ENCODE measurements at regions not wholly inside any gene's neighbourhood (a gene's known extent, or its start where the extent isn't known, plus 50 kb on each side); places are given as distances from the start of the nearest gene placed in this dataset.

DNA sequence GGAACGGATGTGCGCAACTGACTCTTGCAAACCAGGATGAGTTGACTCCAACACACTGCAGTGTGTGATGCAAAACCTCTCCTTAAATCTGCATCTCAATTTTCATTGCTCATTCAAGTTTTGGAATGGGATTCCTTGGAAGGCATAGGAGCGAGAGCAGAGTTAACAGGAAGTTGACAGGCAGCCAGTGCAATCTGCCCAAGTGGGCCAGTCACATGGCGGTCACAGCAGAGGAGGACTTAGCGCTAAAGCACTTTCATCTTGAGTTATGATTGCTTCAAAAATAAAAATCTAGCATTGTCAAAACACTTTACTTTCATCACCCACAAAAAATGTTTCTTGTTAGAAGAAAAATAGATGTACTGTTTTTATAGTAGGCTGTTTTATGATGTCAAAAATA lies 439.0 kb downstream of the FBXO15 start:
- TF ChIP-seq ZNF565 (CRISPR knock-in tag; conservative IDR thresholded peaks at IDR 0.05; ENCODE audit: low read depth) (no peak), OSR1 (CRISPR knock-in tag; IDR thresholded peaks at IDR 0.05) (no peak), ESRRG (CRISPR knock-in tag; IDR thresholded peaks at IDR 0.05) (no peak), PPARA (CRISPR knock-in tag; IDR thresholded peaks at IDR 0.05; ENCODE audit: borderline replicate concordance) (no peak), ZNF70 (CRISPR knock-in tag; IDR thresholded peaks at IDR 0.05) (no peak), TCF4 (CRISPR knock-in tag; IDR thresholded peaks at IDR 0.05; ENCODE audit: borderline replicate concordance) (no peak), RARB (CRISPR knock-in tag; IDR thresholded peaks at IDR 0.05) (no peak), ZC3H10 (CRISPR knock-in tag; IDR thresholded peaks at IDR 0.05) (no peak), SNAI2 (CRISPR knock-in tag; IDR thresholded peaks at IDR 0.05) (no peak), ZFP30 (CRISPR knock-in tag; IDR thresholded peaks at IDR 0.05) (no peak)
- TF ChIP-seq, protein P1, sequence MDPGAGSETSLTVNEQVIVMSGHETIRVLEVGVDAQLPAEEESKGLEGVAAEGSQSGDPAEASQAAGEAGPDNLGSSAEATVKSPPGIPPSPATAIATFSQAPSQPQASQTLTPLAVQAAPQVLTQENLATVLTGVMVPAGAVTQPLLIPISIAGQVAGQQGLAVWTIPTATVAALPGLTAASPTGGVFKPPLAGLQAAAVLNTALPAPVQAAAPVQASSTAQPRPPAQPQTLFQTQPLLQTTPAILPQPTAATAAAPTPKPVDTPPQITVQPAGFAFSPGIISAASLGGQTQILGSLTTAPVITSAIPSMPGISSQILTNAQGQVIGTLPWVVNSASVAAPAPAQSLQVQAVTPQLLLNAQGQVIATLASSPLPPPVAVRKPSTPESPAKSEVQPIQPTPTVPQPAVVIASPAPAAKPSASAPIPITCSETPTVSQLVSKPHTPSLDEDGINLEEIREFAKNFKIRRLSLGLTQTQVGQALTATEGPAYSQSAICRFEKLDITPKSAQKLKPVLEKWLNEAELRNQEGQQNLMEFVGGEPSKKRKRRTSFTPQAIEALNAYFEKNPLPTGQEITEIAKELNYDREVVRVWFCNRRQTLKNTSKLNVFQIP (CRISPR knock-in tag; IDR thresholded peaks at IDR 0.05; ENCODE audit: borderline replicate concordance, low read depth) = no peak
- TF ChIP-seq, protein P2, sequence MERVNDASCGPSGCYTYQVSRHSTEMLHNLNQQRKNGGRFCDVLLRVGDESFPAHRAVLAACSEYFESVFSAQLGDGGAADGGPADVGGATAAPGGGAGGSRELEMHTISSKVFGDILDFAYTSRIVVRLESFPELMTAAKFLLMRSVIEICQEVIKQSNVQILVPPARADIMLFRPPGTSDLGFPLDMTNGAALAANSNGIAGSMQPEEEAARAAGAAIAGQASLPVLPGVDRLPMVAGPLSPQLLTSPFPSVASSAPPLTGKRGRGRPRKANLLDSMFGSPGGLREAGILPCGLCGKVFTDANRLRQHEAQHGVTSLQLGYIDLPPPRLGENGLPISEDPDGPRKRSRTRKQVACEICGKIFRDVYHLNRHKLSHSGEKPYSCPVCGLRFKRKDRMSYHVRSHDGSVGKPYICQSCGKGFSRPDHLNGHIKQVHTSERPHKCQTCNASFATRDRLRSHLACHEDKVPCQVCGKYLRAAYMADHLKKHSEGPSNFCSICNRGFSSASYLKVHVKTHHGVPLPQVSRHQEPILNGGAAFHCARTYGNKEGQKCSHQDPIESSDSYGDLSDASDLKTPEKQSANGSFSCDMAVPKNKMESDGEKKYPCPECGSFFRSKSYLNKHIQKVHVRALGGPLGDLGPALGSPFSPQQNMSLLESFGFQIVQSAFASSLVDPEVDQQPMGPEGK (CRISPR knock-in tag; IDR thresholded peaks at IDR 0.05; ENCODE audit: borderline replicate concordance) = no peak
- TF ChIP-seq, protein P3, sequence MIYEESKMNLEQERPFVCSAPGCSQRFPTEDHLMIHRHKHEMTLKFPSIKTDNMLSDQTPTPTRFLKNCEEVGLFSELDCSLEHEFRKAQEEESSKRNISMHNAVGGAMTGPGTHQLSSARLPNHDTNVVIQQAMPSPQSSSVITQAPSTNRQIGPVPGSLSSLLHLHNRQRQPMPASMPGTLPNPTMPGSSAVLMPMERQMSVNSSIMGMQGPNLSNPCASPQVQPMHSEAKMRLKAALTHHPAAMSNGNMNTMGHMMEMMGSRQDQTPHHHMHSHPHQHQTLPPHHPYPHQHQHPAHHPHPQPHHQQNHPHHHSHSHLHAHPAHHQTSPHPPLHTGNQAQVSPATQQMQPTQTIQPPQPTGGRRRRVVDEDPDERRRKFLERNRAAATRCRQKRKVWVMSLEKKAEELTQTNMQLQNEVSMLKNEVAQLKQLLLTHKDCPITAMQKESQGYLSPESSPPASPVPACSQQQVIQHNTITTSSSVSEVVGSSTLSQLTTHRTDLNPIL (CRISPR knock-in tag; IDR thresholded peaks at IDR 0.05; ENCODE audit: low read depth) = no peak
